Renal pelvis (tissue), 1 donor: ENCODE measurements at regions not wholly inside any gene's neighbourhood (a gene's known extent, or its start where the extent isn't known, plus 50 kb on each side); places are given as distances from the start of the nearest gene placed in this dataset.

ENCODE experiments used
- DNase-seq: peaks from one replicate; pipeline ENCODE4 v3.0.0-alpha.2; 2013

DNA sequence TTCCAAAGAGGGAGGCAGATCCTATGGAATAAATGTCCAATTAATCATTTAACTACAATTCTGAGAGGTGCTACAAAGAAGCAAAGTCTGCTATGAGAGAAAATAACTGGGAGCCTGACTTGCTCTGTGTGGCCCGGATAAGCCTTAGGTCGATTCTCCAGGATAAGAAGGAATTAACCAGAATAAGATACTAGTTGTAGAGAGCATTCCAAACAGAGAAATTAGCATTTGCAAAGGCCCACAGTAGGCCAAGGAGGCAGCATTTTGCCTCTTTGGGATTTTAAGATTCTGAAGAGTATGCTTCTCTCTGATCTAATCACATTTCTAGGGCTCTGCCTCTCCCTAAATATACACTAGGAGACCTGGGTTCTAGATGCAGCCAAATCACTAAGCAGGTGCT is 113.7 kb downstream of the SNX19 start:
- DNase-seq = no peak

DNA sequence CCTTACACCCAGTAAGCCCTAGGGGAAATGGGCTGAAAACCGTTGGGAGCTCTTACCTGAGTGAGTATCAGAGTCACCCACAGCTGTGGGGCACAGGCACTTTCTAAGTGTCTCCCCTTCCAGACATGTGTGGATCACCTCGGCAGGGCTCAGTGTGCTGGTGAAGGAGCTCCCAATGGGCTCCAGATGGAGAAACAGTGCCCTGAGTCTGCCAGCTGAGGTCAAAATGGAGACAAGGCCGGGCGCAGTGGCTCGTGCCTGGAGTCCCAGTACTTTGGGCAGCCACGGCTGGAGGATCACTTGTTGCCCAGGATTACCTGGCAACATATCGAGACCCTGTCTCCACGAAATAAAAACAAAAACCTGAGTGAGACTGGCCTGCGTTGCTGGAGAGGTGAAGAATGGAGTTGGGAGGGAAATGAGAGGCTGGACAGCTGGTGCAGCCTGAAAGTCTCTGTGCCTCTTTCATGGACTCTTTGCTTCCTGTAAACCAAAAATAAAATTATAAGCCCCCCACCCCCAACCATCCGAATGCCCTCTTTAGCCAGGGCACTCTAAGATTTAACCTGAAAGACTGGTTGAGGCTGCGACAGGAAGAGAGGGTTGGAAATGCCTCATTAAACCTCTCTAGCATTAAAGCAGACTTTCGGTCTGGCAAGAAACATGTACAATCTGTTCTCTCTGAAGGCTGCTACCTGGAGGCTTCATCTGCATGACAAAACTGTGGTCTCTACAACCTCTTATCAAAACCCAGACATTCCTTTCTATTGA is 111.8 kb downstream of the SNX19 start:
- DNase-seq = peak; percentile 57

DNA sequence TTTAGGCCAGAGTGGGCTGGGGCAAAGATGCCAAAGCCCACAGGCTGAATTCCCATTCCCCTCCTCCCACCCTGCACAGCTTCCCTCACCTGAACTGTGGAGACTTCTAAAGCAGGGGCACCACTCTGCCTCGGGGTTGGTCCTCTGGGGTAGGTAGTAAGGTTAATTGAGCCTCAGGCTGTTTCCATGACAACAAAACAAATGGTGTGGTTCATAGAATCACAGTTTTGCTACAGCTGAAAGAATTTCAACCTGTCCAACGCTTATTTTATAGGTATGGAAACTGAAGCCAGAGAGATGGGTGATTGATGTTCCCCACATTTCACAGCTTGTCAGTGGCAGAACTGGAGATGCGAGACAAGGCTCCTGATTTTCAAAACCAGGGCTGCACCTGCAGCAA is 109.5 kb downstream of the SNX19 start:
- peak; percentile 80 for DNase-seq

DNA sequence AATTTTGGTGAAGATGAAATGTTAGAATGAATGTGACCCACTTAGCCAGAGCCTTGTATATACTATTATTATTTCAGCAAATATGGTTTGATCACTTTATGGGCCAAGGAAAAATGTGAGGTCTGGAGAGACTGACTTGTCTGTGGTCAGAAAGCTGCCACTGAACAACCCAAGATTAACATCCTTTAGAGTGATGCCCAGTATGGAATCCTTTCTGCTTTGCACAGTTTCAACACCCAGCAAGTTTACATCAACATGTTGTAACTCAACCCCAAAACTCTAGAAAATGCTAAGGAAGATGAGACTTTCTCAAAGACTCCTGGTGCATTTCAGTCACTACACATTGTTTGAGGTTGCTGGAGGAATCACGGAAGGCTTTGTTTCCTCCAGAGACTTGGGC is 107.7 kb downstream of the SNX19 start:
- no peak for DNase-seq

DNA sequence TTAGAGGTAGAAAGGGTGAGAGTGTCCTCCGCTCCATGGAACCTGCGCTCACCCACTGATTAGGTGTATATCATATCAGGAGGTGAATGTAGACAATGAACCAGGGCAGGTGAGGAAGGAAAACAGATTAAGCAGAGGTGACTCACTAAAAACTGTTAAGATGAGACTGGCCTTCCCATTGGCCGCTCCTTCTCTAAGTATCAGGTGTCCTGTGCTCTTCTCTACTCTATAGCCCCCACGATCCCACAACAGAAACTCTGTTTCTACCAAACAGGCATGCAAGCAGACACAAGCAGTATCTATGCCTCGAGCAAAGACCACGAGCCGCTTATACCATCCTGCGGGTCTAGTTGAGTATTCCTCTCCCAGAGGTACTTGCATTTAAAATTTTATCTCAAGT is 103.1 kb downstream of the SNX19 start:
- DNase-seq = no peak

DNA sequence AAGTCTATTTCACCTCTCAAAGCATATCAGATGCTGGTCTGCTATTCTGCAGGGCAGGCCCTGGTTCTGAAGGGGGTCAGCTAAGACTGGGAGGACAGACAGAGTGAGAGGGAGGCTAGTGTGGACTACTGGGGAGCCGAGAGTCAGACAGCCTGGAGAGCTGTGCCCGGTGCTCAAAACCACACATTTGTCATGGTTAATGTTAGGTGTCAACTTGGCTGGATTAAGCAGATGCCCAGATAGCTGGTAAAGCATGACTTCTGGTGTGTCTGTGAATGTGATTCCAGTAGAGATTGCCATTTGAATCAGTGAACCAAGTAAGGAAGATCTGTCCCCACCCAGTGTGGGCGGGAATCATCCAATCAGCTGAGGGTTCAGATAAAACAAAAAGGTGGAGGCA is 102.6 kb downstream of the SNX19 start:
- no peak for DNase-seq

DNA sequence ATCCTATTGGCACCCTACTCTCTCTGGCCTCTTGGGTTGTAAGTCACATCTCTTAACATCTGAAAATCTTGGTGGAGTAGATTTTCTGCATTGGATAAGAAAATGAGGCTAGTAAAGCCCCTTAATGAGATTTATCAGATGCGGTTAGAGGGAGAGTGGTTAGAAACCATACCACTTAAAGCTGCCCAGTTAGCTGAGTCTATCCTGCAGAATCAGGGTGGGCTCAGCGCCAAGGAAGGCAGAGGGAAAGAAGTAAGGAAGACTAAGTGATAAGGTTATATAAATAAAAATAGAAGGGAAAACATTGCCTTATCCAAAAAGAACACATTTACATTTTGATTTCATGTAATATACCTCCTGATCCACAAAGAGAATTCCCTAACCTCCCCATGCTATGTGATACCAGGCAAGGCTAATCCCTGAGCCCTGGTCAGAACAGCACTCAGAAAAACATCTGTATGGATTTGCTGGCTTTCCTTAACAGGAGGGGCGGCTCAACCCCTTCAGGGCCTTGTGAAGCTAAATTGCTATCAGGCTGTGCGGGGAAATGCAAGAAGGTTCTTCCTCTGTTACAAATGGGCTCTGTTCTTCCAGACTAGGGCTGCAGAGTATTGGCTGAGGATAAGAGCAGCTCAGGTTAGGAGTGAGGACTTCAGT is 101.7 kb downstream of the SNX19 start:
- DNase-seq = no peak

DNA sequence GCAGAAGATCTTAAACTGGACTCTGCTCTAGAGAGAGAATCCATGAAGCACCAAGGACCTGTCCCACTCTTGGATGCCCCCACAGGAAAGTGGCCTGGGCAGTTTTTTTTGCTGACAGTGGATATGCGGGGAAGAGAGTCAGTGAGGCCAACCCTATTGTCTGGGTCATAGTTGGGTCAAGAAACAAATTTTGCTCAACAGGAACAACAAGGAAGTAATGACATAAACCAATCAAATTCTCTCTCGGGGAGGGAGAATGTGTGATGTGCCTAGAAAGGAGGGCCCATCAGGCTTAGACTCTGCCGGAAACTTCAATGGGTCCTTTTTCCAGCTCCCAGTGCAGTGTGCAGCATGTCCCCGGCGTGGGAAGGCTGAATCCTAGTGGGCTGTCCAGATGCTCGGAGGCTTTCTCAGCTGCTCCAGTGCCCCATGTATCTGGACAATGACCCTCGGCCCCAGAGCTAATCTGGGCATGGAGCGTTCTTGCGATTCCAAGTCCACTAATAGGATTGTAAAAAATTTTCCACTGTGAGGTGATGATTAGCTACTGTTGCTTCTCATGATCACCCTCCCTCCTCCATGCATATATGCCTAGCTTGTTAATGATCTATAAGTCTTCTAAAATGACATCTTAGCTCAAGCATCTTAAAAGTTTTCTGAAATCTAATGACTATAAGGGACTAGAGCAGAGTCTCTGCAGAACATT is 101.0 kb downstream of the SNX19 start:
- DNase-seq = no peak

DNA sequence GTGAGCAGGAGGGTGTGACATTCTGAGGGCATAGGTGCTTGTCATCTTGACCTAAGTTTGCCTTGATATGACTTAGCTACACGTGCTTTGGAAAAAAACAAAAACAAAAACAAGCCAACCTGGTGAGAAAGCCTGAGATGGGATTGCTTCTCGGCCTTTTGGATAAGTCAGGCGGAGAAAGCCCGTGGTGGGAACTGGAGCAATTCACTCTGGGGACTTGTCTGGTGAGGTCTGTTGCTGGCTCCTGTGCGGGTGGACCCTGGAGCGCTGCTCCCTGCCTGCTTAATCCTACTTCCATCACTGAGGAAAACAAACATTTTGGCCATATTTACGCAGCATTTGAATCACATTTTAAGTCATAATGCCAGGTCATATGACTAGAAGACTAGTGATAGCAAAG is 100.3 kb downstream of the SNX19 start:
- no peak for DNase-seq

DNA sequence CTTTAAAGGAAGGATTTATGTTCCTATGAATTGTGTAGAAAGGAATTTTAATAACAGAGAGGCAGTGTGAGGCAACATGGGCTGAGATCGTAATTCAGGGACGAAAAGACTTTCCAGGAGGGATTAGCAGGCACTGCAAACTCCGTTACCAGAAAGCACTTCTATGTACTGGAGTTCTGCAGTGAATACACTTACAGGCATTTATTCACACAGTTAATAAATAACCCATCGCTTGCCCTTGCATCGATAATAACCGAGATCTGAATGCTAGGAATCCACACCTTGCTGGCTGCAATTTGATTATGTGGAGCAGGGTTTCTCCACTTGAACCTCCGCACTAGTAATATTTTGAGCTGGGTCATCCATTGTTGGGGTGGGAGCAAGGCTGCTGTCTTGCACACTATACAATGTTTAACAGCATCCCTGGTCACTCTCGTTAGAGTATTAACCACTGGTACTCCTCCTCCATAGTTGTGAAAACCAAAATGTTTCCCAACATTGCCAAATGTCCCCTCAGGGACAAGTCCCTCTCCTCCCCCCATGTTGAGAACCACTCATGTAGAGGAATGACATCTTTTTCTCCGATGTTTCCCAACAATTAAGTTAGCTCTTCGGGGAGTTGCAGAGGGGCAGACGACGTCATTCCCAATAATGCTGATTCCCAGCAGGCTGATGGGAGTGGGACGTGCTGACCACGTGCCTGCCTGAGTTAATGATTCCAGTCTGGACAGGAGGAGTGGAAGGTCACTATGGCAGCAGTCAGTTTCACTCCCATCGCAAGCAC is 99.5 kb downstream of the SNX19 start:
- peak; percentile 65 for DNase-seq

DNA sequence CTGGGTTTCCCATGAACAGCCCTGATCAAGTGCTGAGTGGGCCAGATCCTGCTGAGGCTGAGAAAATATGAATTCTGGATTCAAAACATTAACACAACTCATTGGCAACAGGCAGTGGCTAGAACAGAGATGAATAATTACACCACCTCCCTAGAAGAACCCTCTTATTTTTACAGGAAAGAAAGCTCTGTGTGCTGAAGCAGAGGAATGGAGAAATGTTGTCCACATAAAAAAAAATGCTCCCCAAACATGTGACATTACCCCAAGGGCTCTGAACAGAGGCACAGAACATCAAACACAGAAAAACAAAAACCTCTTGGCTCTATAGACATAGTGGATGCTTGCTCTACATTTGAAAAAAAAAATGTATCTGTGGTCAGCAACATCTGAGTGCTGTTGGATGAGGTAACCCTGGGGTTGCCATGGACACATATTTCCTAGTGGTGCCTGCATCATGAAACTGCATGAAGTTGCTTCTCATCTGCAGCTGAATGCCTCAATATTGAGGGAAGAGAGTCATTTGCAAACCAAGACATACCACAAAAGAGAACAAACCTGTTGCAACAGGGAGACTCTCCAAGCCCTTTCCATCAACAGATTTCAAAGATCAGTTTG is 98.8 kb downstream of the SNX19 start:
- no peak for DNase-seq

DNA sequence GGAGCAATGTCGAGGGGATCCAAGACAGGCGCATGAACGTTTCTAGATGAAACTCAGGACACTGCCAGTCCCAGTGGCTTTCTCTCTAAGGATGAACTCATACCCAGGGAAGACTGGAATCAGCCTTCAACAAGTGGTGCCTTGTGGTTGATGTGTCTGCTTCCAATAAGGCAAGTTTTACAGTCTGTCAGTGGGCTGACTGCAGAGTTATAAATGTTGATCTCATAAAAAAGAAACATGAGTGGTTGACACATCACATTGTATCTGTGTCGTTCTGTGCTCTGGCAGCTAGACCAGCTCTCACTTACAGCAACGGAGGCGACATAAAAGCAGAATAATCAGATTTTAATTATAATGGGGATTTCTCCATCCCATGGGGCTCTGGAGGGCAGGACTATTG is 96.7 kb downstream of the SNX19 start:
- no peak for DNase-seq
